ENCODE measurements at regions not wholly inside any gene's neighbourhood (a gene's known extent, or its start where the extent isn't known, plus 50 kb on each side); places are given as distances from the start of the nearest gene placed in this dataset.
"Not testable (repeated sequence)": the region's sequence is repeated elsewhere in the genome, so short reads cannot be mapped to it uniquely, and the experiment has no call there.

GRCh38 chr5:133881576-133882388 lies 86.6 kb downstream of the C5orf15 start:
- ATAC-seq = no peak
- DNase-seq = no peak

- ATAC-seq (no peak), DNase-seq (no peak)
These were observed 90.2 kb downstream of the C5orf15 start for GRCh38 chr5:133878236-133878555.

- DNase-seq = no peak
- no peak for ATAC-seq
These were observed 90.8 kb downstream of the C5orf15 start for GRCh38 chr5:133877351-133878235.

GRCh38 chr5:133876266-133876665 lies 92.2 kb downstream of the C5orf15 start:
- DNase-seq (no peak), ATAC-seq (no peak)

GRCh38 chr5:133875179-133875578 lies 93.2 kb downstream of the C5orf15 start:
- ATAC-seq = no peak

GRCh38 chr5:133873449-133873848 lies 95.0 kb downstream of the C5orf15 start:
- no peak for DNase-seq
- ATAC-seq = peak; percentile 67

More at GRCh38 chr5:133875179-133875578, 93.2 kb downstream of the C5orf15 start:
- no peak for DNase-seq

GRCh38 chr5:133870661-133871060 lies 97.8 kb downstream of the C5orf15 start:
- DNase-seq (no peak), ATAC-seq (no peak)

GRCh38 chr5:133869519-133870335 lies 98.7 kb downstream of the C5orf15 start:
- DNase-seq (no peak), ATAC-seq (no peak)

GRCh38 chr5:133868946-133869518 lies 99.4 kb downstream of the C5orf15 start:
- ATAC-seq (peak; percentile 48), DNase-seq (peak; percentile 87)

GRCh38 chr5:133867851-133868545 lies 100.4 kb downstream of the C5orf15 start:
- no peak for ATAC-seq
- DNase-seq = no peak

- no peak for ATAC-seq
- DNase-seq = no peak
These were observed 101.1 kb downstream of the C5orf15 start for GRCh38 chr5:133867341-133867740.

- ATAC-seq (no peak), DNase-seq (no peak)
These were observed 101.6 kb downstream of the C5orf15 start for GRCh38 chr5:133866903-133867245.

GRCh38 chr5:133866160-133866902 lies 102.1 kb downstream of the C5orf15 start:
- ATAC-seq = no peak
- no peak for DNase-seq

GRCh38 chr5:133865113-133865512 lies 103.3 kb downstream of the C5orf15 start:
- DNase-seq (no peak), ATAC-seq (no peak)

- DNase-seq (no peak), ATAC-seq (no peak)
These were observed 103.7 kb downstream of the C5orf15 start for GRCh38 chr5:133864711-133865110.

GRCh38 chr5:133863857-133864585 lies 104.4 kb downstream of the C5orf15 start:
- no peak for ATAC-seq

GRCh38 chr5:133861161-133861737 lies 107.2 kb downstream of the C5orf15 start:
- ATAC-seq (peak; percentile 83), DNase-seq (peak; percentile 51)

More at GRCh38 chr5:133863857-133864585, 104.4 kb downstream of the C5orf15 start:
- DNase-seq = no peak

- ATAC-seq = no peak
- DNase-seq = no peak
These were observed 109.4 kb downstream of the C5orf15 start for GRCh38 chr5:133859073-133859472.

- not testable (repeated sequence) for ATAC-seq, DNase-seq
These were observed 110.7 kb downstream of the C5orf15 start for GRCh38 chr5:133857595-133858313.
